Thoracic aorta (tissue), 2 donors: ENCODE measurements at regions not wholly inside any gene's neighbourhood (a gene's known extent, or its start where the extent isn't known, plus 50 kb on each side); places are given as distances from the start of the nearest gene placed in this dataset.

Source experiments
- ATAC-seq: fragments of 150-250 bp; one replicate; pipeline ENCODE4 v1.8.0; 2017; ENCODE audit warnings: low read depth; ENCODE audit not compliant: insufficient number of reproducible peaks, low FRiP score
- DNase-seq: peaks from one replicate; pipeline ENCODE4 v3.0.0-alpha.2; 2020; ENCODE audit warnings: low spot score
- H3K27ac ChIP-seq, 2 donors: fragments of 200-600 bp; sonication (generic); 1 replicate in 1 of 2; 2 replicates in 1 of 2; pipeline ENCODE4 v1.5.1; 2016; ENCODE audit warnings: mild to moderate bottlenecking in 2 of 2, moderate library complexity in 2 of 2
- H3K27me3 ChIP-seq: fragments of 200-600 bp; sonication (generic); replicated peaks from 2 replicates; pipeline ENCODE4 v1.6.0; 2016; ENCODE audit warnings: mild to moderate bottlenecking; ENCODE audit not compliant: insufficient read depth
- H3K36me3 ChIP-seq: fragments of 200-600 bp; sonication (generic); one replicate; pipeline ENCODE4 v1.5.1; 2016
- H3K4me1 ChIP-seq, 2 donors: fragments of 200-600 bp; sonication (generic); 1 replicate in 1 of 2; 2 replicates in 1 of 2; pipeline versions ENCODE4 v1.5.1 to v1.6.0; 2016; ENCODE audit warnings: low read depth in 2 of 2, mild to moderate bottlenecking in 1 of 2; ENCODE audit not compliant: control insufficient read depth in 1 of 2
- H3K4me3 ChIP-seq: fragments of 200-600 bp; sonication (generic); 2 replicates; pipeline ENCODE4 v1.5.1; 2016; ENCODE audit warnings: mild to moderate bottlenecking
- H3K9me3 ChIP-seq: fragments of 200-600 bp; sonication (generic); 2 replicates; pipeline ENCODE4 v1.5.1; 2016
- CTCF ChIP-seq: fragments of 200-600 bp; sonication (generic); IDR thresholded peaks from one replicate; pipeline ENCODE4 v1.5.1; 2019; ENCODE audit warnings: antibody characterized with exemption

DNA sequence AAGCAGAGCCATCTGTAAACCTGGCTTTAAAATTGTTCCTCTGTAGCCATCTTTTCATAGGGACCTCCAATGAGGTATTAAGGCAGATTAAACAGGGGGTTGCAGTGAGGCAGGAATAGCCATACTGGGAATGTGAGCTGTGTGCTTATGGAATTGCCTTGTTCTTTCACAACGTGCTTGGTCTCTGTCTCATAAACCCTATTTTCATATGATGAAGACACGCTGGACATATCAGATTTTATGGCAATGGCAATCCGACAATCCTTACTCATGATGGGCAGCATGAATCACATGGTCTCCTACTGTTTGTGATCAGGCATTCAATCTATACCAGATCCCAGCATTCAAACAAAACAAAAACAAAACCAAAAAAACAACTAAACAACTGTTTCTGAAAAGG, 418.9 kb upstream of the NRP1 start:
- DNase-seq (no peak), ATAC-seq (no peak)
- Histone ChIP-seq H3K4me1 (peaks cover 0 to 12% of the 10 kb centered on the region in 2 donors), H3K4me3 (no peak overlapping the region), H3K36me3 (no peaks in the 10 kb centered on the region), H3K27ac (no peak overlapping the region), H3K27me3 (no peaks in the 10 kb centered on the region), H3K9me3 (no peaks in the 10 kb centered on the region)
- TF ChIP-seq CTCF = no peak

GRCh38 chr10:33749790-33750189, 415.3 kb upstream of the NRP1 start:
- H3K36me3 ChIP-seq = no peaks in the 10 kb centered on the region
- no peak overlapping the region for H3K27ac ChIP-seq
- TF ChIP-seq CTCF = no peak
- no peaks in the 10 kb centered on the region for H3K9me3 ChIP-seq
- H3K4me3 ChIP-seq = no peak overlapping the region
- ATAC-seq (no peak), DNase-seq (no peak)
- no peaks in the 10 kb centered on the region for H3K27me3 ChIP-seq
- H3K4me1 ChIP-seq = peaks cover 0 to 12% of the 10 kb centered on the region in 2 donors

DNA sequence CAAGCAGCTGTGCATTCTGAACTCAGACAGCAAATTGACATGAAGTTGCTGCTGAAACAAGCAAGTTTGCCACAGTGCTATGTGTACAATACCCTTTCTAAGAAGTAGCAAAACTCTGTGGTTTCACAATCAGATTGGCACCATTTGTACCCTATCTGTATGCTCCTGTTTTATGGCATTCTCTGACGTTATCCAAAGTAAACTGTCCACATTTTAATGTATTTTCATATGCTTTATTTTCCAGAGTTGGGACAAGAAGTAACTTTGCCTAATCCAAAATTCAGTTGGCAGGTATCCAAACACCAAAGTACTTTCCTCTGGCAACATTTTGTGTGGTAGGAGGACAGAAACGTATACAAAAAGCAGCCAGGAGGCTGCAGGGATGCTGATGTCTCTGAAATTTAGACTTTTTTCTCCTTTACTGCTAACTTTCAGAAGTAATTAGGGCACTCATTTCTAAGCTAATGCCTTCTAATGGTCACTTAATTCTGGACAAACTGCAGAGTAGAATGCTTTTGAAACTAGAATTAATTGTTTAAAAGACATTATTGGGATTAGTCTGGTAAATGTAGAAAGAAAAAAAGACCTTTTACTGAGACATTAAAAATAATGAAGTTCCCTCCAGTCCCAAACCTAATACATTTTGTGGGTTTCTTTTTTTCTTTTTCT, 414.7 kb upstream of the NRP1 start:
- no peak for DNase-seq
- Histone ChIP-seq H3K27me3 (no peaks in the 10 kb centered on the region), H3K4me1 (peaks cover 0 to 12% of the 10 kb centered on the region in 2 donors), H3K9me3 (no peaks in the 10 kb centered on the region), H3K4me3 (no peak overlapping the region), H3K27ac (no peak overlapping the region), H3K36me3 (no peaks in the 10 kb centered on the region)
- ATAC-seq = no peak
- TF ChIP-seq CTCF = no peak

DNA sequence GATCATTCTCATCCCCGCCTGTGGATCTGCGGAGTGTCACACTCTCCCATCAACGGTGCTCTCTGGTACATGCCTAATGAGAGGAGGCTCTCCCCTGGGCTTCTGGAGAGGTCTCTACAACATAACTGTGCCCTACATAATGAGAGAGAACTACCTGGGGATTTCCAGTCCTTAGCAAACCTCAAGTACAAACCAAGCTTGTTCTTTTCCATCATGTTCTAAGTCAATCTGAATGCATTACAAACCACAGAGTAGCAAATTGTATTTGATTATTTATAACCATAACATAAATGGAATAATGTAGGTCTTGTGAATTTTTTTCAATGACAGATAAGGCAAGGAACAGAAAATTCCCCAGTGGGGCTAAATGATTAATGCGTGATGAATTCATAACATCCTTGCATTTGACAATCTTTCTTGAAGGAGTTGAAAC, 412.4 kb upstream of the NRP1 start:
- no peak for TF ChIP-seq CTCF
- DNase-seq (no peak), ATAC-seq (no peak)
- H3K9me3 ChIP-seq = no peaks in the 10 kb centered on the region
- no peak overlapping the region for H3K4me3 ChIP-seq
- no peaks in the 10 kb centered on the region for H3K27me3 ChIP-seq
- H3K4me1 ChIP-seq = peaks cover 0 to 12% of the 10 kb centered on the region in 2 donors
- no peak overlapping the region for H3K27ac ChIP-seq
- no peaks in the 10 kb centered on the region for H3K36me3 ChIP-seq

DNA sequence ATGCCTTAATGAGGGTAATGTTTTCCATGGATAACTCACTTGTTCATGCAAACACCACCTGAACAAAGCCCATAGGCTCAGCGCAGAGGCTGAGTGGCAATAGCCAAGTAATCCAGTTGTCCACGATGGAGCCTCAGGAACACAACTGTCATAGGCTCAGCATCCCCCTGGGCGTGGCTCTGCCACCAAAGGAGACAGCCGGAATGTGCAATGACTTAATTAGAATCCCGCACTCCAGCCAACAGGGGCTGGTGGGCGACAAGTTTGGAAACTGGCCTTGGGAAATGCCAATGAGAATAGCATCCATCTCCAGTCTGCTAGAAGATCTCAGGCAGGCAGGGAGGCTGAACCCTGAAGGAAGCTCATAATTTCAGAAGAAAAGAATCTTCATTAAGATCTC, 411.7 kb upstream of the NRP1 start:
- no peak for ATAC-seq
- Histone ChIP-seq H3K4me3 (no peak overlapping the region), H3K4me1 (peaks cover 0 to 12% of the 10 kb centered on the region in 2 donors), H3K9me3 (no peaks in the 10 kb centered on the region), H3K27me3 (no peaks in the 10 kb centered on the region), H3K27ac (no peak overlapping the region), H3K36me3 (no peaks in the 10 kb centered on the region)
- TF ChIP-seq CTCF = no peak
- no peak for DNase-seq
